ENCODE measurements at regions not wholly inside any gene's neighbourhood (a gene's known extent, or its start where the extent isn't known, plus 50 kb on each side); places are given as distances from the start of the nearest gene placed in this dataset.

DNA sequence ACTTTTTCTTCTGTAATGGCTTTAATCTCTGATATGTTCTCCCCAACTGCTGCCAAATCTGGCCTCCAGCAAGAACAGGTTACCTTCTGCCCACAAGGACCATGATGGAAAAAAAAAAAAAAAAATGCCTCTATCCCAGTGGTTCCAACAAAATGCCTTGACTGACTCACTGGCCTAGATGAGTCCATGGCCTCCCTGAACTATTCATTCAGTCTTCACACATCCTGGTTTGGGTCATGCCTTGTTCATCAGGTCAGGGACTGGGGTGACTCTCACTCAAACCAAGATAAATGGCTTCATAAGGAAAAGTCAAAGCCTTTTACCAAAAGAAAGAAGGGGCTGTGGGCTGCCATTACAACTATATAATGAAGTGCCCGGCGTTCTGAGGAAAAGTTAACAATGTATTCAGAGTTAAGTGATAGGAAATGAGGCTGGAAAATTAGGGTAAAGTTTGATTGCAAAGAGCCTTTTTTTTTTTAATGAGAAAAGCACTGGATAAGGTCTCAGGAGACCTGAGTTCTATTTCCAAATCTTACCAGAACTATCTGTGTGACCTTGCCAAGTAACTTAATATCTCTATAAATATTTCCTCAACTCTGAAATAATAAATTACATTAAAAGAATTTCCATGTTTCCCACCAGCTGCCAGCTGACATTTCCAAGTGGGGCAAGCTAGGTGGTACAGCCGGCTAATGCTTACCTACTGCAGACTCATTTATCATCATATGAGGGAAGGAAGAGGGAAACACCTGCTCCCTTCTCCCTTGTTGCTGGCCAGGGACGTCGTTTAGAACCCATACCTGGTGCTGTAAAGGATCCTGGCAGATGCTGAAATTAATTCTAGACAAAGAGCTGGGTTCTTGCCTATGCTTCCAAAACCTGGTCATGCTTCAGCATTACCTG, 380.0 kb upstream of the MARCKS start:
- DNase-seq (ENCODE audit: low read depth, low spot score), result no peak
- H3K27me3 ChIP-seq (ENCODE audit: insufficient read depth, low read length), result no peaks in the 10 kb centered on the region
- ATAC-seq, result no peak
- no peak overlapping the region for H3K9ac ChIP-seq (ENCODE audit: low read length)
- H4K20me1 ChIP-seq (ENCODE audit: insufficient read depth), result no peaks in the 10 kb centered on the region
- H3K4me2 ChIP-seq (ENCODE audit: low read length), result no peak overlapping the region
- H3K27ac ChIP-seq (ENCODE audit: low read depth, low read length), result no peak overlapping the region
- no peak overlapping the region for H3K4me3 ChIP-seq (replicated peaks in 1 of 2; ENCODE audit: low read depth in 1 of 2, low read length in 2 of 2)
- TF ChIP-seq, protein P1, sequence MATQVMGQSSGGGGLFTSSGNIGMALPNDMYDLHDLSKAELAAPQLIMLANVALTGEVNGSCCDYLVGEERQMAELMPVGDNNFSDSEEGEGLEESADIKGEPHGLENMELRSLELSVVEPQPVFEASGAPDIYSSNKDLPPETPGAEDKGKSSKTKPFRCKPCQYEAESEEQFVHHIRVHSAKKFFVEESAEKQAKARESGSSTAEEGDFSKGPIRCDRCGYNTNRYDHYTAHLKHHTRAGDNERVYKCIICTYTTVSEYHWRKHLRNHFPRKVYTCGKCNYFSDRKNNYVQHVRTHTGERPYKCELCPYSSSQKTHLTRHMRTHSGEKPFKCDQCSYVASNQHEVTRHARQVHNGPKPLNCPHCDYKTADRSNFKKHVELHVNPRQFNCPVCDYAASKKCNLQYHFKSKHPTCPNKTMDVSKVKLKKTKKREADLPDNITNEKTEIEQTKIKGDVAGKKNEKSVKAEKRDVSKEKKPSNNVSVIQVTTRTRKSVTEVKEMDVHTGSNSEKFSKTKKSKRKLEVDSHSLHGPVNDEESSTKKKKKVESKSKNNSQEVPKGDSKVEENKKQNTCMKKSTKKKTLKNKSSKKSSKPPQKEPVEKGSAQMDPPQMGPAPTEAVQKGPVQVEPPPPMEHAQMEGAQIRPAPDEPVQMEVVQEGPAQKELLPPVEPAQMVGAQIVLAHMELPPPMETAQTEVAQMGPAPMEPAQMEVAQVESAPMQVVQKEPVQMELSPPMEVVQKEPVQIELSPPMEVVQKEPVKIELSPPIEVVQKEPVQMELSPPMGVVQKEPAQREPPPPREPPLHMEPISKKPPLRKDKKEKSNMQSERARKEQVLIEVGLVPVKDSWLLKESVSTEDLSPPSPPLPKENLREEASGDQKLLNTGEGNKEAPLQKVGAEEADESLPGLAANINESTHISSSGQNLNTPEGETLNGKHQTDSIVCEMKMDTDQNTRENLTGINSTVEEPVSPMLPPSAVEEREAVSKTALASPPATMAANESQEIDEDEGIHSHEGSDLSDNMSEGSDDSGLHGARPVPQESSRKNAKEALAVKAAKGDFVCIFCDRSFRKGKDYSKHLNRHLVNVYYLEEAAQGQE (IDR thresholded peaks at IDR 0.05; ENCODE audit: low read depth), result no peak
- no peak for TF ChIP-seq SRF (IDR thresholded peaks at IDR 0.05; ENCODE audit: low read depth)
- TF ChIP-seq EZH2 (IDR thresholded peaks at IDR 0.05), result no peak
- no peak for TF ChIP-seq CBX3 (IDR thresholded peaks at IDR 0.05; ENCODE audit: low read depth)
- no peak for TF ChIP-seq POLR2A (IDR thresholded peaks at IDR 0.05; ENCODE audit: borderline replicate concordance, extremely low read depth, insufficient read depth, insufficient read length)
- no peak for TF ChIP-seq POLR2AphosphoS5 (IDR thresholded peaks at IDR 0.05; ENCODE audit: low read depth, low read length)
- TF ChIP-seq TCF7L2 (IDR thresholded peaks at IDR 0.05; ENCODE audit: borderline replicate concordance, extremely low read depth, insufficient read depth, insufficient read length), result no peak
- CTCF ChIA-PET, result no interaction called here
- no peaks in the 10 kb centered on the region for H3K9me2 ChIP-seq (ENCODE audit: insufficient read depth)
- H3K36me3 ChIP-seq (ENCODE audit: control insufficient read depth in 1 of 2, insufficient read depth in 2 of 2, low read length in 2 of 2), result no peaks in the 10 kb centered on the region
- no peaks in the 10 kb centered on the region for H3K4me1 ChIP-seq (ENCODE audit: control insufficient read depth in 1 of 2, insufficient read depth in 2 of 2, low read length in 2 of 2)
- RAD21 ChIA-PET (ENCODE audit: low non-redundant PET in 1 of 2, low total read pairs in 2 of 2, uncharacterized antibody in 2 of 2, unreplicated experiment in 2 of 2), result no interaction called here
- H2AFZ ChIP-seq (ENCODE audit: low read depth, low read length, poor library complexity, severe bottlenecking), result no peak overlapping the region
- POLR2A ChIA-PET, result no interaction called here
- no peaks in the 10 kb centered on the region for H3K9me3 ChIP-seq (ENCODE audit: control insufficient read depth in 1 of 2, insufficient read depth in 1 of 2, low read depth in 1 of 2, low read length in 2 of 2)
- H3K79me2 ChIP-seq (ENCODE audit: insufficient read depth, low read length), result no peaks in the 10 kb centered on the region
- intact Hi-C loops (cut with micrococcal nuclease), result no loop called here
- no TSS peak for BruUV-seq (replicated peaks)
